ENCODE measurements at regions not wholly inside any gene's neighbourhood (a gene's known extent, or its start where the extent isn't known, plus 50 kb on each side); places are given as distances from the start of the nearest gene placed in this dataset.

DNA sequence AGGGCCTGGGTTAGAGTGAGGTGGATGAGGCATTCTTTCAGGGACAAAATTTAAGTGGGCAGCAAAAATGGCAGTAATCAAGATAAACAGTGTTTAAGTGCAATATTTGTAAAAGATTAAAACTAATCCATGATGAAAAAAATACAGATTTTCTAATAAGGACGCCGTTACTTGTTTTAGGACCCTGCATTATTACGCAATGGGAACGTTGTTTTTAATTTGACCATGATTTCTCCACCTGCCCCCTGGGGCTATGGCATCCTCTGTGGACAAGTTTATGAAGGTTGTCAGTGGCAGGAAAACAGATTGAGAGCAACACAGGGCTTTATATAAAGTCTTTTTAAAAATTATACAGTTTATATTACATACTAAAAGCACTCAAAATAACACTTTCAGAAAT lies 380.6 kb upstream of the PHF14 start (continued):
- TF ChIP-seq, protein P1, sequence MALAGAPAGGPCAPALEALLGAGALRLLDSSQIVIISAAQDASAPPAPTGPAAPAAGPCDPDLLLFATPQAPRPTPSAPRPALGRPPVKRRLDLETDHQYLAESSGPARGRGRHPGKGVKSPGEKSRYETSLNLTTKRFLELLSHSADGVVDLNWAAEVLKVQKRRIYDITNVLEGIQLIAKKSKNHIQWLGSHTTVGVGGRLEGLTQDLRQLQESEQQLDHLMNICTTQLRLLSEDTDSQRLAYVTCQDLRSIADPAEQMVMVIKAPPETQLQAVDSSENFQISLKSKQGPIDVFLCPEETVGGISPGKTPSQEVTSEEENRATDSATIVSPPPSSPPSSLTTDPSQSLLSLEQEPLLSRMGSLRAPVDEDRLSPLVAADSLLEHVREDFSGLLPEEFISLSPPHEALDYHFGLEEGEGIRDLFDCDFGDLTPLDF (CRISPR knock-in tag; IDR thresholded peaks at IDR 0.05) = no peak
- no peak for TF ChIP-seq GTF2I (CRISPR knock-in tag; conservative IDR thresholded peaks at IDR 0.05)
- no peak for TF ChIP-seq ELF4 (CRISPR knock-in tag; IDR thresholded peaks at IDR 0.05; ENCODE audit: low read depth)

DNA sequence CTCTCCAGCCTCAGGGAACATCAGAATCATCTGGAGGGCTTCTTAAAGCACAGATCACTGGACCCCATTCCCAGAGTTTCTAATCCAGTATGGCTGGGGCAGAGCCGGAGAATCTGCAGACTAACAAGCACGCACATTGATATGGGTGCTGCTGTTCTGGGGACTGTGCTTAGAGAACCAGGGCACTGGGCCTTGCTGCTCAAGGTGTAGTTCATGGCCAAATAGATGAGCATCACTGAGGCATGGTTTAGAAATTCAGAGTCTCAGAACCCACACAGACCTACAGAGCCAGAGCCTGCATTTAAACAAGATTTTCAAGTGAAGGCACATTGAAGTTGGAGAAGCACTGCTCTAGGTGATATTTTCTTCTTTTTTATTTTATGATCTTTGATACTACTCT lies 376.8 kb upstream of the PHF14 start:
- ChIA-PET POLR2A (no interaction called here), CTCF (no interaction called here)
- ATAC-seq = no peak
- no peaks in the 10 kb centered on the region for H3K9me3 Mint-ChIP-seq
- H3K36me3 Mint-ChIP-seq = no peaks in the 10 kb centered on the region
- no peaks in the 10 kb centered on the region for H3K27me3 Mint-ChIP-seq (ENCODE audit: low read depth)
- H3K27ac Mint-ChIP-seq = no peak overlapping the region
- no peaks in the 10 kb centered on the region for H3K4me1 Mint-ChIP-seq
- no peak for TF ChIP-seq ZNF423 (CRISPR knock-in tag; IDR thresholded peaks at IDR 0.05)
- TF ChIP-seq, protein P2, sequence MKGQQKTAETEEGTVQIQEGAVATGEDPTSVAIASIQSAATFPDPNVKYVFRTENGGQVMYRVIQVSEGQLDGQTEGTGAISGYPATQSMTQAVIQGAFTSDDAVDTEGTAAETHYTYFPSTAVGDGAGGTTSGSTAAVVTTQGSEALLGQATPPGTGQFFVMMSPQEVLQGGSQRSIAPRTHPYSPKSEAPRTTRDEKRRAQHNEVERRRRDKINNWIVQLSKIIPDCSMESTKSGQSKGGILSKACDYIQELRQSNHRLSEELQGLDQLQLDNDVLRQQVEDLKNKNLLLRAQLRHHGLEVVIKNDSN (CRISPR knock-in tag; IDR thresholded peaks at IDR 0.05) = no peak
- TF ChIP-seq, protein P3, sequence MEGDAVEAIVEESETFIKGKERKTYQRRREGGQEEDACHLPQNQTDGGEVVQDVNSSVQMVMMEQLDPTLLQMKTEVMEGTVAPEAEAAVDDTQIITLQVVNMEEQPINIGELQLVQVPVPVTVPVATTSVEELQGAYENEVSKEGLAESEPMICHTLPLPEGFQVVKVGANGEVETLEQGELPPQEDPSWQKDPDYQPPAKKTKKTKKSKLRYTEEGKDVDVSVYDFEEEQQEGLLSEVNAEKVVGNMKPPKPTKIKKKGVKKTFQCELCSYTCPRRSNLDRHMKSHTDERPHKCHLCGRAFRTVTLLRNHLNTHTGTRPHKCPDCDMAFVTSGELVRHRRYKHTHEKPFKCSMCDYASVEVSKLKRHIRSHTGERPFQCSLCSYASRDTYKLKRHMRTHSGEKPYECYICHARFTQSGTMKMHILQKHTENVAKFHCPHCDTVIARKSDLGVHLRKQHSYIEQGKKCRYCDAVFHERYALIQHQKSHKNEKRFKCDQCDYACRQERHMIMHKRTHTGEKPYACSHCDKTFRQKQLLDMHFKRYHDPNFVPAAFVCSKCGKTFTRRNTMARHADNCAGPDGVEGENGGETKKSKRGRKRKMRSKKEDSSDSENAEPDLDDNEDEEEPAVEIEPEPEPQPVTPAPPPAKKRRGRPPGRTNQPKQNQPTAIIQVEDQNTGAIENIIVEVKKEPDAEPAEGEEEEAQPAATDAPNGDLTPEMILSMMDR (IDR thresholded peaks at IDR 0.05) = no peak
- TF ChIP-seq ZNF219 (CRISPR knock-in tag; IDR thresholded peaks at IDR 0.05; ENCODE audit: borderline replicate concordance) = no peak
- TF ChIP-seq RORB (CRISPR knock-in tag; IDR thresholded peaks at IDR 0.05) = no peak
- TF ChIP-seq, protein P4, sequence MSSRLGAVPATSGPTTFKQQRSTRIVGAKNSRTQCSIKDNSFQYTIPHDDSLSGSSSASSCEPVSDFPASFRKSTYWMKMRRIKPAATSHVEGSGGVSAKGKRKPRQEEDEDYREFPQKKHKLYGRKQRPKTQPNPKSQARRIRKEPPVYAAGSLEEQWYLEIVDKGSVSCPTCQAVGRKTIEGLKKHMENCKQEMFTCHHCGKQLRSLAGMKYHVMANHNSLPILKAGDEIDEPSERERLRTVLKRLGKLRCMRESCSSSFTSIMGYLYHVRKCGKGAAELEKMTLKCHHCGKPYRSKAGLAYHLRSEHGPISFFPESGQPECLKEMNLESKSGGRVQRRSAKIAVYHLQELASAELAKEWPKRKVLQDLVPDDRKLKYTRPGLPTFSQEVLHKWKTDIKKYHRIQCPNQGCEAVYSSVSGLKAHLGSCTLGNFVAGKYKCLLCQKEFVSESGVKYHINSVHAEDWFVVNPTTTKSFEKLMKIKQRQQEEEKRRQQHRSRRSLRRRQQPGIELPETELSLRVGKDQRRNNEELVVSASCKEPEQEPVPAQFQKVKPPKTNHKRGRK (CRISPR knock-in tag; IDR thresholded peaks at IDR 0.05; ENCODE audit: borderline replicate concordance) = no peak
- TF ChIP-seq, protein P5, sequence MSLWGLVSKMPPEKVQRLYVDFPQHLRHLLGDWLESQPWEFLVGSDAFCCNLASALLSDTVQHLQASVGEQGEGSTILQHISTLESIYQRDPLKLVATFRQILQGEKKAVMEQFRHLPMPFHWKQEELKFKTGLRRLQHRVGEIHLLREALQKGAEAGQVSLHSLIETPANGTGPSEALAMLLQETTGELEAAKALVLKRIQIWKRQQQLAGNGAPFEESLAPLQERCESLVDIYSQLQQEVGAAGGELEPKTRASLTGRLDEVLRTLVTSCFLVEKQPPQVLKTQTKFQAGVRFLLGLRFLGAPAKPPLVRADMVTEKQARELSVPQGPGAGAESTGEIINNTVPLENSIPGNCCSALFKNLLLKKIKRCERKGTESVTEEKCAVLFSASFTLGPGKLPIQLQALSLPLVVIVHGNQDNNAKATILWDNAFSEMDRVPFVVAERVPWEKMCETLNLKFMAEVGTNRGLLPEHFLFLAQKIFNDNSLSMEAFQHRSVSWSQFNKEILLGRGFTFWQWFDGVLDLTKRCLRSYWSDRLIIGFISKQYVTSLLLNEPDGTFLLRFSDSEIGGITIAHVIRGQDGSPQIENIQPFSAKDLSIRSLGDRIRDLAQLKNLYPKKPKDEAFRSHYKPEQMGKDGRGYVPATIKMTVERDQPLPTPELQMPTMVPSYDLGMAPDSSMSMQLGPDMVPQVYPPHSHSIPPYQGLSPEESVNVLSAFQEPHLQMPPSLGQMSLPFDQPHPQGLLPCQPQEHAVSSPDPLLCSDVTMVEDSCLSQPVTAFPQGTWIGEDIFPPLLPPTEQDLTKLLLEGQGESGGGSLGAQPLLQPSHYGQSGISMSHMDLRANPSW (CRISPR knock-in tag; conservative IDR thresholded peaks at IDR 0.05; ENCODE audit: low read depth) = no peak
- TF ChIP-seq, protein P6, sequence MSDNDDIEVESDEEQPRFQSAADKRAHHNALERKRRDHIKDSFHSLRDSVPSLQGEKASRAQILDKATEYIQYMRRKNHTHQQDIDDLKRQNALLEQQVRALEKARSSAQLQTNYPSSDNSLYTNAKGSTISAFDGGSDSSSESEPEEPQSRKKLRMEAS (CRISPR knock-in tag; IDR thresholded peaks at IDR 0.05) = no peak
- no peak for TF ChIP-seq EMX1 (CRISPR knock-in tag; IDR thresholded peaks at IDR 0.05)
- TF ChIP-seq CREB1 (CRISPR knock-in tag; IDR thresholded peaks at IDR 0.05) = no peak
- TF ChIP-seq, protein P7, sequence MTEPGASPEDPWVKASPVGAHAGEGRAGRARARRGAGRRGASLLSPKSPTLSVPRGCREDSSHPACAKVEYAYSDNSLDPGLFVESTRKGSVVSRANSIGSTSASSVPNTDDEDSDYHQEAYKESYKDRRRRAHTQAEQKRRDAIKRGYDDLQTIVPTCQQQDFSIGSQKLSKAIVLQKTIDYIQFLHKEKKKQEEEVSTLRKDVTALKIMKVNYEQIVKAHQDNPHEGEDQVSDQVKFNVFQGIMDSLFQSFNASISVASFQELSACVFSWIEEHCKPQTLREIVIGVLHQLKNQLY (CRISPR knock-in tag; IDR thresholded peaks at IDR 0.05) = no peak
- TF ChIP-seq, protein P8, sequence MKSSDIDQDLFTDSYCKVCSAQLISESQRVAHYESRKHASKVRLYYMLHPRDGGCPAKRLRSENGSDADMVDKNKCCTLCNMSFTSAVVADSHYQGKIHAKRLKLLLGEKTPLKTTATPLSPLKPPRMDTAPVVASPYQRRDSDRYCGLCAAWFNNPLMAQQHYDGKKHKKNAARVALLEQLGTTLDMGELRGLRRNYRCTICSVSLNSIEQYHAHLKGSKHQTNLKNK (CRISPR knock-in tag; IDR thresholded peaks at IDR 0.05) = no peak
- TF ChIP-seq ETV6 (CRISPR knock-in tag; IDR thresholded peaks at IDR 0.05) = no peak
- TF ChIP-seq, protein P9, sequence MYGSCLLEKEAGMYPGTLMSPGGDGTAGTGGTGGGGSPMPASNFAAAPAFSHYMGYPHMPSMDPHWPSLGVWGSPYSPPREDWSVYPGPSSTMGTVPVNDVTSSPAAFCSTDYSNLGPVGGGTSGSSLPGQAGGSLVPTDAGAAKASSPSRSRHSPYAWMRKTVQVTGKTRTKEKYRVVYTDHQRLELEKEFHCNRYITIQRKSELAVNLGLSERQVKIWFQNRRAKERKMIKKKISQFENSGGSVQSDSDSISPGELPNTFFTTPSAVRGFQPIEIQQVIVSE (CRISPR knock-in tag; IDR thresholded peaks at IDR 0.05; ENCODE audit: borderline replicate concordance) = no peak
- no peak overlapping the region for H3K4me3 Mint-ChIP-seq
- DNase-seq (ENCODE audit: low spot score) = no peak

Data from WTC11 (cell line).